ENCODE measurements at regions not wholly inside any gene's neighbourhood (a gene's known extent, or its start where the extent isn't known, plus 50 kb on each side); places are given as distances from the start of the nearest gene placed in this dataset.

- no peak for TF ChIP-seq RARB (CRISPR knock-in tag; IDR thresholded peaks at IDR 0.05)
- no peak for TF ChIP-seq ARNTL (CRISPR knock-in tag; IDR thresholded peaks at IDR 0.05; ENCODE audit: borderline replicate concordance, low read depth)
- TF ChIP-seq ZNF565 (CRISPR knock-in tag; conservative IDR thresholded peaks at IDR 0.05; ENCODE audit: low read depth), result no peak
- TF ChIP-seq ZNF8 (CRISPR knock-in tag; IDR thresholded peaks at IDR 0.05), result no peak
- TF ChIP-seq GLIS3 (CRISPR knock-in tag; IDR thresholded peaks at IDR 0.05), result no peak
- TF ChIP-seq PATZ1 (CRISPR knock-in tag; IDR thresholded peaks at IDR 0.05; ENCODE audit: borderline replicate concordance), result no peak
- TF ChIP-seq SNAI2 (CRISPR knock-in tag; IDR thresholded peaks at IDR 0.05), result no peak
- TF ChIP-seq BACH2 (CRISPR knock-in tag; IDR thresholded peaks at IDR 0.05; ENCODE audit: borderline replicate concordance), result no peak
- no peak for TF ChIP-seq OSR1 (CRISPR knock-in tag; IDR thresholded peaks at IDR 0.05)
- no peak for TF ChIP-seq ESRRG (CRISPR knock-in tag; IDR thresholded peaks at IDR 0.05)
- TF ChIP-seq ZNF70 (CRISPR knock-in tag; IDR thresholded peaks at IDR 0.05), result no peak
- no peak for TF ChIP-seq CREB5 (CRISPR knock-in tag; IDR thresholded peaks at IDR 0.05; ENCODE audit: low read depth)
Measured at GRCh38 chr1:147850737-147851136, 51.9 kb upstream of the GJA8 start.
